Sigmoid colon (tissue), 6 donors: ENCODE measurements at regions not wholly inside any gene's neighbourhood (a gene's known extent, or its start where the extent isn't known, plus 50 kb on each side); places are given as distances from the start of the nearest gene placed in this dataset.

ENCODE experiments used
- DNase-seq: peaks from one replicate; pipeline ENCODE4 v3.0.0-alpha.2; 2019
- H3K27ac ChIP-seq, 4 donors: fragments of 200-600 bp; sonication (generic); one replicate each; pipeline ENCODE4 v1.5.1; 2016 to 2019; ENCODE audit warnings: mild to moderate bottlenecking in 1 of 4
- H3K27me3 ChIP-seq, 3 donors: fragments of 200-600 bp; sonication (generic); one replicate each; pipeline ENCODE4 v1.5.1; 2019; ENCODE audit warnings: mild to moderate bottlenecking in 1 of 3
- H3K36me3 ChIP-seq, 4 donors: fragments of 200-600 bp; sonication (generic); one replicate each; pipeline ENCODE4 v1.5.1; 2016 to 2019
- H3K4me1 ChIP-seq, 4 donors: fragments of 200-600 bp; sonication (generic); one replicate each; pipeline ENCODE4 v1.5.1; 2017 to 2019
- H3K4me3 ChIP-seq, 4 donors: fragments of 200-600 bp; sonication (generic); one replicate each; pipeline ENCODE4 v1.5.1; 2017 to 2019; ENCODE audit warnings: mild to moderate bottlenecking in 2 of 4, moderate library complexity in 1 of 4
- H3K9me3 ChIP-seq, 4 donors: fragments of 200-600 bp in 3 of 4; sonication (generic) in 3 of 4; one replicate each; pipeline versions ENCODE4 v1.5.1 to v1.6.1; 2013 to 2019
- CTCF ChIP-seq, 4 experiments: fragments of 450-650 bp in 3 of 4; fragments of 200-600 bp in 1 of 4; IDR thresholded peaks; one replicate each; pipeline ENCODE4 v1.5.1; 2016 to 2019; ENCODE audit warnings: antibody characterized with exemption in 4 of 4, mild to moderate bottlenecking in 3 of 4, moderate library complexity in 2 of 4
- EP300 ChIP-seq, 4 donors: sonication (generic); formaldehyde crosslinking; IDR thresholded peaks; one replicate each; pipeline ENCODE4 v1.6.1; 2017; ENCODE audit warnings: antibody characterized with exemption in 4 of 4
- POLR2A ChIP-seq, 2 donors: fragments of 450-650 bp; IDR thresholded peaks; one replicate each; pipeline ENCODE4 v1.6.1; 2016; ENCODE audit warnings: antibody characterized with exemption in 2 of 2, mild to moderate bottlenecking in 2 of 2, moderate library complexity in 2 of 2
- POLR2AphosphoS5 ChIP-seq, 4 donors: sonication (generic); formaldehyde crosslinking; IDR thresholded peaks; one replicate each; pipeline ENCODE4 v1.6.1; 2017; ENCODE audit warnings: antibody characterized with exemption in 4 of 4
- WGBS, 2 donors: extraction: QIAGEN DNeasy Blood & Tissue Kit; methylation state at CpG; one replicate each; pipeline ENCODE4 v1.1.7; 2013; 5-methylcytosine and 5-hydroxymethylcytosine counted together
- intact Hi-C: fragments of 100-400 bp; cut with DNase I; formaldehyde crosslinking; loops from one replicate; pipeline ENCODE4 v1.15.1; 2023
- donor health status: healthy with polysubstance abuse.
- donor health status: healthy.

DNA sequence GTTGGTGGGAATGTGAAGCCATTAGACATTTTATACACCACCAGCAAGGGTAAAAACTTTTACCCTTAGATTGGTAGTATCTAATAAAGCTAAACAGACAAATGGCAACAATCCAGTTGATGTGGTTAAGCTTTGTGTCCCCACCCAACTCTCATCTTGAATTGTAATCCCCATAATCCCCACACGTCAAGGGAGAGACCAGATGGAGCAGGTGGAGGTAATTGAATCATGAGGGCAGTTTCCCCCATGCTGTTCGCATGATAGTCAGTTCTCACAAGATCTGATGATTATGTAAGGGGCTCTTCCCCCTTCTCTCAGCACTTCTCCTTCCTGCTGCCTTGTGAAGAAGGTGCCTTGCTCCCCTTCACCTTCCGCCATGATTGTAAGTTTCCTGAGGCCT lies 602.3 kb downstream of the NUF2 start:
- Histone ChIP-seq H3K36me3 (no peaks in the 10 kb centered on the region), H3K4me3 (no peak overlapping the region), H3K9me3 (no peaks in the 10 kb centered on the region), H3K27me3 (no peaks in the 10 kb centered on the region), H3K4me1 (peaks cover 0 to 19% (median 0%) of the 10 kb centered on the region in 4 donors), H3K27ac (no peak overlapping the region)
- WGBS, 2 donors = 81 to 84% methylated on average over 3 of the region's 3 CpGs
- TF ChIP-seq CTCF (IDR thresholded peaks at IDR 0.05) (no peak), POLR2AphosphoS5 (IDR thresholded peaks at IDR 0.05) (no peak), EP300 (IDR thresholded peaks at IDR 0.05) (no peak), POLR2A (IDR thresholded peaks at IDR 0.05) (no peak)
- intact Hi-C loops = no loop called here
- DNase-seq = no peak

- H3K27ac ChIP-seq = no peak overlapping the region
- H3K27me3 ChIP-seq = no peaks in the 10 kb centered on the region
- H3K36me3 ChIP-seq = no peaks in the 10 kb centered on the region
- TF ChIP-seq EP300 (IDR thresholded peaks at IDR 0.05) (no peak), POLR2A (IDR thresholded peaks at IDR 0.05) (no peak), CTCF (IDR thresholded peaks at IDR 0.05) (no peak), POLR2AphosphoS5 (IDR thresholded peaks at IDR 0.05) (no peak)
- H3K4me1 ChIP-seq = peaks cover 0 to 18% (median 0%) of the 10 kb centered on the region in 4 donors
- no peaks in the 10 kb centered on the region for H3K9me3 ChIP-seq
- WGBS, 2 donors = 76 to 90% methylated on average over 1 of the region's 1 CpG
- intact Hi-C loops = no loop called here
- H3K4me3 ChIP-seq = no peak overlapping the region
- DNase-seq = no peak
Measured at GRCh38 chr1:163927493-163927892, 605.7 kb downstream of the NUF2 start.

DNA sequence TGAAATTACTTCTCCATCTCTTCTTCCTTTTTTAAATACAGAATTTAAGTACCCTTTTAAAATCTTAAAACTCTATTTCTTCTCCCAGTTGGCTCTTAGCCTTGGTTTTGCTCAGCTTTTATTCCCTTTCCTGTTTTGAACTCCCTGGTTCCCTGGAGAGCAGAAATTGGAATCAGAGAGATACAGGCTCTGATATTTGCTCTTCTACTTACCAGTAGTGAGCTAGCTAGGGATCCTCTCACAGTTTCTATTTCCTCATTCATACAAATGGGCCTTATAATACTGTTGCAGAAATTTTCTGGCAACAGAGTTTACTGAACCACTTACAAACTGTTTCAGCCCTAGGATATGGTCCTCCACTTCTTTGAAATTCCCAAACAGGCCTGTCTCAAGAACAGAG lies 606.3 kb downstream of the NUF2 start:
- Histone ChIP-seq H3K27ac (peak overlapping the region in 1 of 4 donors; percentile 10), H3K36me3 (no peaks in the 10 kb centered on the region), H3K9me3 (no peaks in the 10 kb centered on the region), H3K4me3 (no peak overlapping the region), H3K4me1 (peaks cover 0 to 13% (median 0%) of the 10 kb centered on the region in 4 donors), H3K27me3 (no peaks in the 10 kb centered on the region)
- intact Hi-C loops = no loop called here
- no peak for TF ChIP-seq POLR2A (IDR thresholded peaks at IDR 0.05)
- no peak for TF ChIP-seq EP300 (IDR thresholded peaks at IDR 0.05)
- no peak for TF ChIP-seq POLR2AphosphoS5 (IDR thresholded peaks at IDR 0.05)
- TF ChIP-seq CTCF (IDR thresholded peaks at IDR 0.05) = no peak
- DNase-seq = no peak

DNA sequence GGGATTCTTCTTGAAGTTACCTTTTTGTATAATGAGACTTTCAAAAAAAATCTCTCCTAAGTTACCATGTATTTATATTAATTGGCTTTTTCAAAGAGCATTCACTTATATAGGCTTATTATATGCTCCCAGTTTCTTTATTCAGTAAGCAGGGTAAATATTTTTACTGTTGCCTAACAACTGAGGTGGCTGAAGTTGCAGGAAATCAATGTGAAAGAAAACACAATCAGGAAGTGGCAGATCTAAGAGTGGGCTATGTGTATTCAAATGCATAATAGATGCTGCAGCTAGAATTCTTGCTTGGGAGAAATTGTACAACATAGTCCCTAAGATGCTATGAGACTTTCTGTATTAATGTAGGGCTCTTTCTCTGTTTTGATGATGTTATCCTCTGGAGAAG lies 606.9 kb downstream of the NUF2 start:
- DNase-seq = no peak
- no peaks in the 10 kb centered on the region for H3K9me3 ChIP-seq
- H3K27ac ChIP-seq = no peak overlapping the region
- no peaks in the 10 kb centered on the region for H3K27me3 ChIP-seq
- no peak overlapping the region for H3K4me3 ChIP-seq
- intact Hi-C loops = no loop called here
- TF ChIP-seq POLR2A (IDR thresholded peaks at IDR 0.05) (no peak), CTCF (IDR thresholded peaks at IDR 0.05) (no peak), POLR2AphosphoS5 (IDR thresholded peaks at IDR 0.05) (no peak), EP300 (IDR thresholded peaks at IDR 0.05) (no peak)
- peaks cover 0 to 13% (median 0%) of the 10 kb centered on the region in 4 donors for H3K4me1 ChIP-seq
- H3K36me3 ChIP-seq = no peaks in the 10 kb centered on the region

GRCh38 chr1:163932901-163933300 lies 611.1 kb downstream of the NUF2 start:
- no peak for TF ChIP-seq POLR2A (IDR thresholded peaks at IDR 0.05)
- TF ChIP-seq POLR2AphosphoS5 (IDR thresholded peaks at IDR 0.05) = no peak
- no peak for TF ChIP-seq EP300 (IDR thresholded peaks at IDR 0.05)
- no peak for TF ChIP-seq CTCF (IDR thresholded peaks at IDR 0.05)
- Histone ChIP-seq H3K4me3 (no peak overlapping the region), H3K36me3 (no peaks in the 10 kb centered on the region), H3K27me3 (no peaks in the 10 kb centered on the region), H3K4me1 (peaks cover 0 to 12% (median 0%) of the 10 kb centered on the region in 4 donors), H3K9me3 (no peaks in the 10 kb centered on the region), H3K27ac (no peak overlapping the region)
- intact Hi-C loops = no loop called here
- DNase-seq = no peak
- 79 to 88% methylated on average over 3 of the region's 3 CpGs for WGBS, 2 donors
